Stomach smooth muscle (tissue), 2 donors: ENCODE measurements at regions not wholly inside any gene's neighbourhood (a gene's known extent, or its start where the extent isn't known, plus 50 kb on each side); places are given as distances from the start of the nearest gene placed in this dataset.

Experiments used
- H3K27ac ChIP-seq: one replicate; pipeline ENCODE4 v1.7.0; 2013; ENCODE audit warnings: mild to moderate bottlenecking, low read length, inconsistent platforms
- H3K27me3 ChIP-seq, 2 donors: one replicate each; pipeline ENCODE4 v1.7.0; 2013; ENCODE audit warnings: low read length in 2 of 2; ENCODE audit not compliant: insufficient read depth in 2 of 2, control insufficient read depth in 1 of 2
- H3K36me3 ChIP-seq, 2 donors: one replicate each; pipeline ENCODE4 v1.7.0; 2013; ENCODE audit warnings: low read length in 2 of 2; ENCODE audit not compliant: control insufficient read depth in 2 of 2, insufficient read depth in 2 of 2
- H3K4me1 ChIP-seq: one replicate; pipeline ENCODE4 v1.7.0; 2013; ENCODE audit warnings: low read length; ENCODE audit not compliant: control insufficient read depth, insufficient read depth
- H3K4me3 ChIP-seq, 2 donors: one replicate each; pipeline ENCODE4 v1.7.0; 2013; ENCODE audit warnings: low read length in 2 of 2
- H3K9ac ChIP-seq, 2 donors: one replicate each; pipeline ENCODE4 v1.7.0; 2013; ENCODE audit warnings: low read length in 2 of 2, mild to moderate bottlenecking in 1 of 2
- H3K9me3 ChIP-seq, 2 donors: one replicate each; pipeline ENCODE4 v1.7.0; 2013; ENCODE audit warnings: low read length in 2 of 2; ENCODE audit not compliant: control insufficient read depth in 2 of 2
- donor health status: healthy.
- donor health status: Pancreatic carcinoma.

GRCh38 chr16:48008011-48008525, 147.7 kb downstream of the ABCC12 start:
- Histone ChIP-seq H3K9me3 (peaks cover 0 to 3% of the 10 kb centered on the region in 2 donors), H3K27ac (no peak overlapping the region), H3K4me3 (no peak overlapping the region), H3K4me1 (no peaks in the 10 kb centered on the region), H3K27me3 (no peaks in the 10 kb centered on the region), H3K36me3 (no peaks in the 10 kb centered on the region), H3K9ac (no peak overlapping the region)

DNA sequence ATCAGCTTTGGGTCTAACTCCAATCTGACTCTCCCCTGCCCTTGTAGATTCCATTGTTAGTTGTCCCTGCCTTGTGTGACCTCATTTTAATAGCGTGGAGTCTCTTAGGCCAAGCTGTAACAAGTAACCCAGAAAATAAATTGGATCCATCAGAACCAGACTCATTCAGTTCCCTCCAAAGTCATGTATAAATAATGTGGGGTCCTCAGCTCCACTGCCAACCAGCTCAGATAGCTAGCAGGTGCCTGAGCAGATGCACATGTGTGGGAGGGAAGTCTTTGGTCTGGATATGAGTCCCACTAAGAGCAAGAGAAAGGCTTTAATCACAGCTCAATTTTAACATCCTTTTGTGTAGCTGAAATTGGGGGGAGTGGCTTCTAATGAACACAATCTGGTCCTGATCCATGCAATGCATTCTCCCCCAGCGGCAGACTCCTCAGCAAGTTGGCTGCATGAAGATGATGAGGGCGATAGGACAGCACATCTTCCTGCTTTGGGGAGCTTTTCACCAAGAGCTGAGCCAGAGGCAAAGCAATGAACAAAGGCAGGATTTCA, 151.6 kb downstream of the ABCC12 start:
- H3K4me3 ChIP-seq: no peak overlapping the region
- no peak overlapping the region for H3K9ac ChIP-seq
- H3K27ac ChIP-seq: no peak overlapping the region
- no peaks in the 10 kb centered on the region for H3K27me3 ChIP-seq
- H3K9me3 ChIP-seq: peaks cover 3 to 4% of the 10 kb centered on the region in 2 donors
- no peaks in the 10 kb centered on the region for H3K4me1 ChIP-seq
- no peaks in the 10 kb centered on the region for H3K36me3 ChIP-seq

GRCh38 chr16:48003206-48003907, 152.4 kb downstream of the ABCC12 start:
- H3K9me3 ChIP-seq: peaks cover 3 to 4% of the 10 kb centered on the region in 2 donors
- H3K9ac ChIP-seq: no peak overlapping the region
- H3K36me3 ChIP-seq: no peaks in the 10 kb centered on the region
- H3K4me3 ChIP-seq: no peak overlapping the region
- no peaks in the 10 kb centered on the region for H3K4me1 ChIP-seq
- H3K27ac ChIP-seq: no peak overlapping the region
- no peaks in the 10 kb centered on the region for H3K27me3 ChIP-seq

- no peak overlapping the region for H3K27ac ChIP-seq
- H3K9ac ChIP-seq: no peak overlapping the region
- no peaks in the 10 kb centered on the region for H3K4me1 ChIP-seq
- no peaks in the 10 kb centered on the region for H3K36me3 ChIP-seq
- H3K27me3 ChIP-seq: no peaks in the 10 kb centered on the region
- H3K9me3 ChIP-seq: peaks cover 0 to 4% of the 10 kb centered on the region in 2 donors
- H3K4me3 ChIP-seq: no peak overlapping the region
Observed at GRCh38 chr16:48001324-48001895, 154.4 kb downstream of the ABCC12 start.

DNA sequence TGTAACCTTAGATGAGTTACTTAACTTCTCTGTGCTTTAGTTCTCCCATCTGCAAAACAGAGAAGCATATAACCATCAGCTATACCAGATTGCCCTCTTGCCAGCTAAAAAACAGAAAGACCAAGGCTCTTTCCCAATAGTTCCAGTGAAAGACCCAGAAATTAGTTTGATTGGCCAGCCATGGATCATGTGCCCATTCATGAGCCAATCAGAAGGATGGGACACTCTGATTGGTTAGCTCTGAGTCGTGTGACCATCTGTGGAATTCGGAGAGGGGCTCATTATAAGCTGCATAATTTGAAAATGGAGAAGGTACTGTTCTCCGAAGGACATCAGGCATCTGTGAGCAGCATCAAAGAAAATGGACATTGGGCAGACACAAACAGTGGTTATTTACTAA, 155.2 kb downstream of the ABCC12 start:
- peaks cover 0 to 4% of the 10 kb centered on the region in 2 donors for H3K9me3 ChIP-seq

GRCh38 chr16:47999595-47999994, 156.2 kb downstream of the ABCC12 start:
- Histone ChIP-seq H3K27me3 (no peaks in the 10 kb centered on the region), H3K4me3 (no peak overlapping the region), H3K9me3 (peaks cover 0 to 4% of the 10 kb centered on the region in 2 donors), H3K9ac (no peak overlapping the region), H3K27ac (no peak overlapping the region), H3K4me1 (no peaks in the 10 kb centered on the region), H3K36me3 (no peaks in the 10 kb centered on the region)

More for the DNA sequence above, 155.2 kb downstream of the ABCC12 start:
- no peak overlapping the region for H3K4me3 ChIP-seq
- no peaks in the 10 kb centered on the region for H3K27me3 ChIP-seq
- no peaks in the 10 kb centered on the region for H3K36me3 ChIP-seq
- no peaks in the 10 kb centered on the region for H3K4me1 ChIP-seq
- H3K9ac ChIP-seq: no peak overlapping the region
- H3K27ac ChIP-seq: no peak overlapping the region

- Histone ChIP-seq H3K9me3 (peaks cover 3 to 10% of the 10 kb centered on the region in 2 donors), H3K9ac (no peak overlapping the region), H3K36me3 (no peaks in the 10 kb centered on the region), H3K4me1 (no peaks in the 10 kb centered on the region), H3K4me3 (no peak overlapping the region), H3K27ac (no peak overlapping the region), H3K27me3 (no peaks in the 10 kb centered on the region)
Observed at GRCh38 chr16:47995354-47995753, 160.4 kb downstream of the ABCC12 start.

GRCh38 chr16:47991491-47991890, 164.3 kb downstream of the ABCC12 start:
- Histone ChIP-seq H3K27ac (no peak overlapping the region), H3K4me1 (no peaks in the 10 kb centered on the region), H3K36me3 (no peaks in the 10 kb centered on the region), H3K9me3 (peaks cover 3 to 10% of the 10 kb centered on the region in 2 donors), H3K9ac (no peak overlapping the region), H3K27me3 (no peaks in the 10 kb centered on the region), H3K4me3 (no peak overlapping the region)

GRCh38 chr16:47990676-47991075, 165.1 kb downstream of the ABCC12 start:
- no peak overlapping the region for H3K27ac ChIP-seq
- H3K4me3 ChIP-seq: no peak overlapping the region
- peaks cover 3 to 10% of the 10 kb centered on the region in 2 donors for H3K9me3 ChIP-seq
- H3K9ac ChIP-seq: no peak overlapping the region
- no peaks in the 10 kb centered on the region for H3K27me3 ChIP-seq
- no peaks in the 10 kb centered on the region for H3K4me1 ChIP-seq
- no peaks in the 10 kb centered on the region for H3K36me3 ChIP-seq

- H3K9me3 ChIP-seq: peaks cover 0 to 8% of the 10 kb centered on the region in 2 donors
- no peak overlapping the region for H3K27ac ChIP-seq
- H3K27me3 ChIP-seq: no peaks in the 10 kb centered on the region
- no peaks in the 10 kb centered on the region for H3K4me1 ChIP-seq
- no peaks in the 10 kb centered on the region for H3K36me3 ChIP-seq
- H3K9ac ChIP-seq: no peak overlapping the region
- H3K4me3 ChIP-seq: no peak overlapping the region
Observed at GRCh38 chr16:47987136-47987535, 168.7 kb downstream of the ABCC12 start.

GRCh38 chr16:47986031-47986430, 169.8 kb downstream of the ABCC12 start:
- Histone ChIP-seq H3K9ac (no peak overlapping the region), H3K4me3 (no peak overlapping the region), H3K9me3 (peaks cover 0 to 4% of the 10 kb centered on the region in 2 donors), H3K27me3 (no peaks in the 10 kb centered on the region), H3K4me1 (no peaks in the 10 kb centered on the region), H3K36me3 (no peaks in the 10 kb centered on the region), H3K27ac (no peak overlapping the region)
